ENCODE measurements at regions not wholly inside any gene's neighbourhood (a gene's known extent, or its start where the extent isn't known, plus 50 kb on each side); places are given as distances from the start of the nearest gene placed in this dataset.

DNA sequence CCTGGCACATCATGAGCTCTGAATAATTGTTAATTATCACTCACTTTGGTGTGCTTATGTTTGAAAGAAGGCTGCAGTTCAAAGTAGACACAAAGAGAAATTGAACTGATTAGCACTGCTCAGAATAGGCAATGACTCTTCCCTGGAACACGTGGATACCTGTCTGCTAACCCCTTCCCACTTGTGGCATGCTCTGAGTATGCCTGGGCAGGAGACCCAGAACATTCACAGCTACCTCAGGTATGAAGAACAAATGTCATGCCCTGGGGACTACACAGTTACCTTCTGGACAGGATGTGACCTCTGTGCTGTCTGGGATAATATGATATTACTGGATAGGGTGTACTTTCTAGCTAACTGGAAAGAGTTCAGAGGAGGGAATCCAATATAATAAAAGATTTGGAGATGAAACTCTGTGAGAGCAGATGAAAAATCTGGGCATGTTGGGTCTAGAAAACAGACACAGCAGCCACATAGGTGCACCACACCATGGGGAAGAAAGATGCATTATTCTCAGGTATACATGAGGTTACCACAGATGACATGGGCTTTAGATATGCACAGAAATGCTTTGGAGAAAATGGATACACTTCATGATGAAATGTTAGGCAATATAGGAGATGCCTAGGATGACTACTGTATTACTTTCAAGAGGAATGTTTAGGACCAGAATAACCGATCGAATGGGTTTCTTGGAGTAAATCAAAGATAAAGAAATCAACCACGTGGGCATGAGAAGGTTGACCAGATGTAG is 324.2 kb upstream of the PREP start:
- no peaks in the 10 kb centered on the region for H3K4me1 ChIP-seq (ENCODE audit: control insufficient read depth in 1 of 2, insufficient read depth in 2 of 2, low read length in 2 of 2)
- Mint-ChIP-seq H3K4me1 (no peaks in the 10 kb centered on the region), H3K9me3 (no peaks in the 10 kb centered on the region), H3K36me3 (no peaks in the 10 kb centered on the region), H3K27me3 (ENCODE audit: low read depth in 3 of 3) (peaks cover 0 to 3% (median 0%) of the 10 kb centered on the region in 3 donors), H3K27ac (no peak overlapping the region), H3K4me3 (no peak overlapping the region)
- H3K36me3 ChIP-seq (replicated peaks in 1 of 2; ENCODE audit: control insufficient read depth in 1 of 2, insufficient read depth in 2 of 2, low read length in 2 of 2) = no peaks in the 10 kb centered on the region
- intact Hi-C loops (cut with micrococcal nuclease) = no loop called here
- WGBS (ENCODE audit: insufficient coverage) = 97% methylated on average over 4 of the region's 4 CpGs
- no peaks in the 10 kb centered on the region for H3K79me2 ChIP-seq (ENCODE audit: insufficient read depth, low read length)
- no peaks in the 10 kb centered on the region for H3K9me3 ChIP-seq (replicated peaks in 1 of 2; ENCODE audit: control insufficient read depth in 1 of 2, insufficient read depth in 1 of 2, low read length in 2 of 2)
- H3K27ac ChIP-seq (ENCODE audit: low read depth in 1 of 2, low read length in 2 of 2) = no peak overlapping the region
- H2AFZ ChIP-seq (ENCODE audit: insufficient read depth, low read depth, low read length, poor library complexity, severe bottlenecking) = no peak overlapping the region
- no peak overlapping the region for H3K4me3 ChIP-seq (replicated peaks in 1 of 3; ENCODE audit: low read depth in 2 of 3, low read length in 3 of 3)
- H3K9ac ChIP-seq (ENCODE audit: insufficient read depth, low read length, poor library complexity, severe bottlenecking) = no peak overlapping the region
- TF ChIP-seq, protein P1, sequence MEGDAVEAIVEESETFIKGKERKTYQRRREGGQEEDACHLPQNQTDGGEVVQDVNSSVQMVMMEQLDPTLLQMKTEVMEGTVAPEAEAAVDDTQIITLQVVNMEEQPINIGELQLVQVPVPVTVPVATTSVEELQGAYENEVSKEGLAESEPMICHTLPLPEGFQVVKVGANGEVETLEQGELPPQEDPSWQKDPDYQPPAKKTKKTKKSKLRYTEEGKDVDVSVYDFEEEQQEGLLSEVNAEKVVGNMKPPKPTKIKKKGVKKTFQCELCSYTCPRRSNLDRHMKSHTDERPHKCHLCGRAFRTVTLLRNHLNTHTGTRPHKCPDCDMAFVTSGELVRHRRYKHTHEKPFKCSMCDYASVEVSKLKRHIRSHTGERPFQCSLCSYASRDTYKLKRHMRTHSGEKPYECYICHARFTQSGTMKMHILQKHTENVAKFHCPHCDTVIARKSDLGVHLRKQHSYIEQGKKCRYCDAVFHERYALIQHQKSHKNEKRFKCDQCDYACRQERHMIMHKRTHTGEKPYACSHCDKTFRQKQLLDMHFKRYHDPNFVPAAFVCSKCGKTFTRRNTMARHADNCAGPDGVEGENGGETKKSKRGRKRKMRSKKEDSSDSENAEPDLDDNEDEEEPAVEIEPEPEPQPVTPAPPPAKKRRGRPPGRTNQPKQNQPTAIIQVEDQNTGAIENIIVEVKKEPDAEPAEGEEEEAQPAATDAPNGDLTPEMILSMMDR (IDR thresholded peaks at IDR 0.05) = no peak
- no peak overlapping the region for H3K4me2 ChIP-seq (replicated peaks; ENCODE audit: extremely low read depth, low read length, poor library complexity, severe bottlenecking)
- no peak for DNase-seq
- H4K20me1 ChIP-seq (ENCODE audit: insufficient read depth, low read length) = no peaks in the 10 kb centered on the region
- H3K27me3 ChIP-seq (ENCODE audit: control insufficient read depth in 2 of 2, insufficient read depth in 2 of 2, low read length in 2 of 2) = no peaks in the 10 kb centered on the region

DNA sequence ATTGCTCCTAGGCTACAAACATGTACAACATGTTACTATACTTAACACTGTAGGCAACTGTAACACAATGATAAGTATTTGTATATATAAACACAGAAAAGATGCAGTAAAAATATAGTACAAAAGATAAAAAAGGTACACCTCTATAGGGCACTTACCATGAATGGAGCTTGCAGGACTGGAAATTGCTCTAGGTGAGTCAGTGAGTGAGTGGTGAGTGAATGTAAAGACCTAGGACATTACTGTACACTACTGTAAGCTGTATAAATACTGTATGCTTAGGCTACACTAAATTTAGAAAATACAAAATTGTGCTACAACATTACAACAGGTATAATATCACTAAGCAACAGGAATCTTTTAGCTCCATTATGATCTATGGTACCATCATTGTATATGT is 312.0 kb upstream of the PREP start:
- Histone ChIP-seq H3K27me3 (ENCODE audit: control insufficient read depth in 2 of 2, insufficient read depth in 2 of 2, low read length in 2 of 2) (no peaks in the 10 kb centered on the region), H2AFZ (ENCODE audit: insufficient read depth, low read depth, low read length, poor library complexity, severe bottlenecking) (no peak overlapping the region), H3K79me2 (ENCODE audit: insufficient read depth, low read length) (no peaks in the 10 kb centered on the region), H3K9ac (ENCODE audit: insufficient read depth, low read length, poor library complexity, severe bottlenecking) (no peak overlapping the region), H4K20me1 (ENCODE audit: insufficient read depth, low read length) (no peaks in the 10 kb centered on the region), H3K27ac (ENCODE audit: low read depth in 1 of 2, low read length in 2 of 2) (no peak overlapping the region), H3K4me2 (replicated peaks; ENCODE audit: extremely low read depth, low read length, poor library complexity, severe bottlenecking) (no peak overlapping the region), H3K36me3 (replicated peaks in 1 of 2; ENCODE audit: control insufficient read depth in 1 of 2, insufficient read depth in 2 of 2, low read length in 2 of 2) (no peaks in the 10 kb centered on the region), H3K4me1 (ENCODE audit: control insufficient read depth in 1 of 2, insufficient read depth in 2 of 2, low read length in 2 of 2) (no peaks in the 10 kb centered on the region), H3K4me3 (replicated peaks in 1 of 3; ENCODE audit: low read depth in 2 of 3, low read length in 3 of 3) (no peak overlapping the region), H3K9me3 (replicated peaks in 1 of 2; ENCODE audit: control insufficient read depth in 1 of 2, insufficient read depth in 1 of 2, low read length in 2 of 2) (peaks cover 6 to 23% of the 10 kb centered on the region in 2 donors)
- Mint-ChIP-seq H3K27me3 (ENCODE audit: low read depth in 3 of 3) (peaks cover 2 to 4% (median 4%) of the 10 kb centered on the region in 3 donors), H3K36me3 (no peaks in the 10 kb centered on the region), H3K4me1 (no peaks in the 10 kb centered on the region), H3K9me3 (peaks cover 19 to 33% (median 27%) of the 10 kb centered on the region in 7 donors), H3K4me3 (no peak overlapping the region), H3K27ac (no peak overlapping the region)
- no peak for DNase-seq
- intact Hi-C loops (cut with micrococcal nuclease) = no loop called here
- TF ChIP-seq, protein P1 (IDR thresholded peaks at IDR 0.05) = no peak
